ENCODE measurements at regions not wholly inside any gene's neighbourhood (a gene's known extent, or its start where the extent isn't known, plus 50 kb on each side); places are given as distances from the start of the nearest gene placed in this dataset.

DNA sequence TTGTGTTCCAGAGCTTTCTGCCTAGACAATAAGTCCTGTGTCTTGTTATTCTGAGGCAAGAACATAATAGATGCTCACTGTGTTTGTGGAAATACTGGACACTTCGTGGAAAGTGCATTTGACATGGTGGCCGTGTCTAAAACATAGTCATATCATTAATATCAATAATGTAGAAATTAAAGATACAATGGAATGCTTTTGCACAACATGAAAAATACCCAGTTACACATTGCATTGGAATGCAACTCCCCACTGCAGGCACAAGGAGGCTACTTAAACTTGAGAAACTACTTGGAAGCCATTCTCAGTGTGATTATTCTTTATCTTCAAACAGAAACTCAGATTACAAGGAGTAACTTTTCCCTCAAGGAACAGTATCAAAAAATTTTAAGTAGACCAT, 145.3 kb upstream of the ZNF462 start:
- TF ChIP-seq, protein P1, sequence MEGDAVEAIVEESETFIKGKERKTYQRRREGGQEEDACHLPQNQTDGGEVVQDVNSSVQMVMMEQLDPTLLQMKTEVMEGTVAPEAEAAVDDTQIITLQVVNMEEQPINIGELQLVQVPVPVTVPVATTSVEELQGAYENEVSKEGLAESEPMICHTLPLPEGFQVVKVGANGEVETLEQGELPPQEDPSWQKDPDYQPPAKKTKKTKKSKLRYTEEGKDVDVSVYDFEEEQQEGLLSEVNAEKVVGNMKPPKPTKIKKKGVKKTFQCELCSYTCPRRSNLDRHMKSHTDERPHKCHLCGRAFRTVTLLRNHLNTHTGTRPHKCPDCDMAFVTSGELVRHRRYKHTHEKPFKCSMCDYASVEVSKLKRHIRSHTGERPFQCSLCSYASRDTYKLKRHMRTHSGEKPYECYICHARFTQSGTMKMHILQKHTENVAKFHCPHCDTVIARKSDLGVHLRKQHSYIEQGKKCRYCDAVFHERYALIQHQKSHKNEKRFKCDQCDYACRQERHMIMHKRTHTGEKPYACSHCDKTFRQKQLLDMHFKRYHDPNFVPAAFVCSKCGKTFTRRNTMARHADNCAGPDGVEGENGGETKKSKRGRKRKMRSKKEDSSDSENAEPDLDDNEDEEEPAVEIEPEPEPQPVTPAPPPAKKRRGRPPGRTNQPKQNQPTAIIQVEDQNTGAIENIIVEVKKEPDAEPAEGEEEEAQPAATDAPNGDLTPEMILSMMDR (IDR thresholded peaks at IDR 0.05), result no peak
- TF ChIP-seq EZH2 (IDR thresholded peaks at IDR 0.05), result no peak
- no peak for TF ChIP-seq EZH2phosphoT487 (IDR thresholded peaks at IDR 0.05)

Measured in neural progenitor cell (in vitro differentiated cells).